Hepatocyte (in vitro differentiated cells): ENCODE measurements at regions not wholly inside any gene's neighbourhood (a gene's known extent, or its start where the extent isn't known, plus 50 kb on each side); places are given as distances from the start of the nearest gene placed in this dataset.

Experiments
- DNase-seq: peaks from one replicate; pipeline ENCODE4 v3.0.0-alpha.2; 2016; ENCODE audit warnings: low spot score
- H2AFZ ChIP-seq: fragments of 200-600 bp; sonication (generic); 2 replicates; pipeline ENCODE4 v1.6.0; 2016; ENCODE audit warnings: antibody characterized with exemption, mild to moderate bottlenecking
- H3K27ac ChIP-seq: fragments of 200-600 bp; sonication (generic); 2 replicates; pipeline ENCODE4 v1.5.1; 2016; ENCODE audit warnings: mild to moderate bottlenecking
- H3K27me3 ChIP-seq: fragments of 200-600 bp; sonication (generic); 2 replicates; pipeline ENCODE4 v1.6.1; 2016
- H3K36me3 ChIP-seq: fragments of 200-600 bp; sonication (generic); replicated peaks from 2 replicates; pipeline ENCODE4 v1.5.1; 2016; ENCODE audit warnings: low read depth; ENCODE audit not compliant: insufficient read depth
- H3K4me1 ChIP-seq: fragments of 200-600 bp; sonication (generic); 2 replicates; pipeline ENCODE4 v1.5.1; 2016; ENCODE audit warnings: mild to moderate bottlenecking, moderate library complexity; ENCODE audit not compliant: insufficient read depth
- H3K4me2 ChIP-seq: fragments of 200-600 bp; sonication (generic); 2 replicates; pipeline ENCODE4 v1.6.0; 2016
- H3K4me3 ChIP-seq: fragments of 200-600 bp; sonication (generic); 2 replicates; pipeline ENCODE4 v1.5.1; 2016; ENCODE audit warnings: mild to moderate bottlenecking
- H3K79me2 ChIP-seq: fragments of 200-600 bp; sonication (generic); 2 replicates; pipeline ENCODE4 v1.6.0; 2017; ENCODE audit warnings: mild to moderate bottlenecking
- H3K9me2 ChIP-seq: fragments of 200-600 bp; sonication (generic); replicated peaks from 2 replicates; pipeline ENCODE4 v1.6.0; 2017; ENCODE audit warnings: mild to moderate bottlenecking; ENCODE audit not compliant: insufficient read depth
- H3K9me3 ChIP-seq: fragments of 200-600 bp; sonication (generic); 2 replicates; pipeline ENCODE4 v1.5.1; 2016; ENCODE audit warnings: low read depth, mild to moderate bottlenecking
- H4K20me1 ChIP-seq: fragments of 200-600 bp; sonication (generic); 2 replicates; pipeline ENCODE4 v1.6.0; 2016; ENCODE audit warnings: mild to moderate bottlenecking; ENCODE audit not compliant: insufficient read depth, poor library complexity, severe bottlenecking
- CTCF ChIP-seq: fragments of 200-600 bp; sonication (generic); IDR thresholded peaks from 2 replicates; pipeline ENCODE4 v1.5.1; 2016; ENCODE audit warnings: antibody characterized with exemption, mild to moderate bottlenecking; ENCODE audit not compliant: poor library complexity
- EZH2 ChIP-seq: fragments of 200-600 bp; sonication (generic); IDR thresholded peaks from 2 replicates; pipeline ENCODE4 v1.6.1; 2016; ENCODE audit warnings: antibody characterized with exemption, mild to moderate bottlenecking, borderline replicate concordance
- EZH2phosphoT487 ChIP-seq: fragments of 200-600 bp; sonication (generic); IDR thresholded peaks from one replicate; pipeline ENCODE4 v1.6.1; 2018; ENCODE audit warnings: antibody characterized with exemption, mild to moderate bottlenecking, low read depth, moderate library complexity; ENCODE audit not compliant: unreplicated experiment, severe bottlenecking
- WGBS: methylation state at CpG from one replicate; pipeline ENCODE4 v1.1.6; 2016; ENCODE audit warnings: low lambda C conversion rate; ENCODE audit errors: missing lambda C conversion rate; 5-methylcytosine and 5-hydroxymethylcytosine counted together

GRCh38 chr7:49111706-49112105, 187.4 kb downstream of the CDC14C start:
- WGBS: 88% methylated on average over 1 of the region's 1 CpG

GRCh38 chr7:49112222-49112621, 187.9 kb downstream of the CDC14C start:
- 86% methylated on average over 3 of the region's 3 CpGs for WGBS
- H4K20me1 ChIP-seq: no peaks in the 10 kb centered on the region
- no peaks in the 10 kb centered on the region for H3K4me1 ChIP-seq
- DNase-seq: no peak
- no peaks in the 10 kb centered on the region for H3K79me2 ChIP-seq
- no peak overlapping the region for H3K4me2 ChIP-seq
- no peak overlapping the region for H3K27ac ChIP-seq
- no peaks in the 10 kb centered on the region for H3K27me3 ChIP-seq
- H3K36me3 ChIP-seq: no peaks in the 10 kb centered on the region
- TF ChIP-seq EZH2phosphoT487 (no peak), CTCF (no peak), EZH2 (no peak)
- H3K9me2 ChIP-seq: no peaks in the 10 kb centered on the region
- H3K9me3 ChIP-seq: no peaks in the 10 kb centered on the region
- no peak overlapping the region for H3K4me3 ChIP-seq
- no peak overlapping the region for H2AFZ ChIP-seq

More at GRCh38 chr7:49111706-49112105, 187.4 kb downstream of the CDC14C start:
- no peak overlapping the region for H3K4me3 ChIP-seq
- H3K9me2 ChIP-seq: no peaks in the 10 kb centered on the region
- TF ChIP-seq CTCF (no peak), EZH2phosphoT487 (no peak), EZH2 (no peak)
- H3K9me3 ChIP-seq: no peaks in the 10 kb centered on the region
- no peaks in the 10 kb centered on the region for H3K27me3 ChIP-seq
- no peaks in the 10 kb centered on the region for H4K20me1 ChIP-seq
- no peak overlapping the region for H2AFZ ChIP-seq
- no peak overlapping the region for H3K27ac ChIP-seq
- H3K79me2 ChIP-seq: no peaks in the 10 kb centered on the region
- H3K36me3 ChIP-seq: no peaks in the 10 kb centered on the region
- no peak overlapping the region for H3K4me2 ChIP-seq
- no peak for DNase-seq
- H3K4me1 ChIP-seq: no peaks in the 10 kb centered on the region

- H3K79me2 ChIP-seq: no peaks in the 10 kb centered on the region
- no peaks in the 10 kb centered on the region for H3K9me3 ChIP-seq
- H3K4me2 ChIP-seq: no peak overlapping the region
- TF ChIP-seq CTCF: no peak
- no peak for TF ChIP-seq EZH2
- no peak for TF ChIP-seq EZH2phosphoT487
- no peak overlapping the region for H2AFZ ChIP-seq
- no peaks in the 10 kb centered on the region for H3K27me3 ChIP-seq
- no peaks in the 10 kb centered on the region for H3K9me2 ChIP-seq
- no peaks in the 10 kb centered on the region for H3K36me3 ChIP-seq
- H4K20me1 ChIP-seq: no peaks in the 10 kb centered on the region
- no peak for DNase-seq
- 84% methylated on average over 5 of the region's 5 CpGs for WGBS
- H3K4me1 ChIP-seq: no peaks in the 10 kb centered on the region
- no peak overlapping the region for H3K4me3 ChIP-seq
- no peak overlapping the region for H3K27ac ChIP-seq
These were observed 188.3 kb downstream of the CDC14C start for GRCh38 chr7:49112647-49113046.

- no peaks in the 10 kb centered on the region for H3K79me2 ChIP-seq
- no peak overlapping the region for H3K27ac ChIP-seq
- H4K20me1 ChIP-seq: no peaks in the 10 kb centered on the region
- TF ChIP-seq EZH2phosphoT487: no peak
- TF ChIP-seq CTCF: no peak
- no peak for TF ChIP-seq EZH2
- no peak overlapping the region for H3K4me2 ChIP-seq
- H2AFZ ChIP-seq: no peak overlapping the region
- DNase-seq: no peak
- no peaks in the 10 kb centered on the region for H3K4me1 ChIP-seq
- no peak overlapping the region for H3K4me3 ChIP-seq
- H3K36me3 ChIP-seq: no peaks in the 10 kb centered on the region
- no peaks in the 10 kb centered on the region for H3K9me2 ChIP-seq
- WGBS: 98% methylated on average over 2 of the region's 2 CpGs
- H3K9me3 ChIP-seq: no peaks in the 10 kb centered on the region
- no peaks in the 10 kb centered on the region for H3K27me3 ChIP-seq
These were observed 195.4 kb downstream of the CDC14C start for GRCh38 chr7:49119706-49120105.
